SK-N-SH (cell line): ENCODE measurements at regions not wholly inside any gene's neighbourhood (a gene's known extent, or its start where the extent isn't known, plus 50 kb on each side); places are given as distances from the start of the nearest gene placed in this dataset.

Experiments
- CTCF ChIA-PET: fragments of 300-600, 350-600 bp; formaldehyde crosslinking; extraction: SDS; loops from one replicate; lab custom pipeline; 2021; lab: Yijun Ruan, JAX
- POLR2A ChIA-PET: fragments of 350-600 bp; sonication (Branson Sonifier 250); formaldehyde crosslinking; extraction: SDS; loops from one replicate; lab custom pipeline; 2020; ENCODE audit warnings: antibody characterized with exemption, inconsistent platforms; lab: Yijun Ruan, JAX
- DNase-seq: peaks from one replicate; pipeline ENCODE4 v3.0.0; 2012
- H2AFZ ChIP-seq: fragments of 200-600 bp; sonication (generic); 2 replicates; pipeline ENCODE4 v1.8.1; 2016; ENCODE audit warnings: antibody characterized with exemption, mild to moderate bottlenecking, low read depth
- H3F3A ChIP-seq: fragments of 200-600 bp; sonication (generic); replicated peaks from 2 replicates; pipeline ENCODE3; 2016; ENCODE audit warnings: antibody characterized with exemption, mild to moderate bottlenecking; ENCODE audit not compliant: insufficient read depth
- H3K27ac ChIP-seq, 2 experiments: fragments of 200-500 bp in 1 of 2; fragments of 200-600 bp in 1 of 2; sonication (Bioruptor generic) in 1 of 2; sonication (generic), shearing (Covaris generic) in 1 of 2; 2 replicates each; pipeline versions ENCODE4 v1.5.1 to v1.6.1; 2014 to 2016; ENCODE audit warnings: low read depth in 2 of 2, inconsistent platforms in 1 of 2, low read length in 1 of 2, mild to moderate bottlenecking in 1 of 2, mixed read lengths in 1 of 2
- H3K27me3 ChIP-seq: fragments of 200-600 bp; sonication (generic), shearing (Covaris generic); 2 replicates; pipeline ENCODE4 v1.6.1; 2016; ENCODE audit warnings: mixed run types; ENCODE audit not compliant: insufficient read depth
- H3K36me3 ChIP-seq, 2 experiments: fragments of 200-500 bp in 1 of 2; fragments of 200-600 bp in 1 of 2; sonication (Bioruptor generic) in 1 of 2; sonication (generic) in 1 of 2; replicated peaks in 1 of 2; 2 replicates each; pipeline versions ENCODE3 to v1.5.1; 2014 to 2016; ENCODE audit warnings: low read length in 1 of 2, mild to moderate bottlenecking in 1 of 2; ENCODE audit not compliant: insufficient read depth in 2 of 2, control insufficient read depth in 1 of 2
- H3K4me1 ChIP-seq, 2 experiments: fragments of 200-500 bp in 1 of 2; fragments of 200-600 bp in 1 of 2; sonication (Bioruptor generic) in 1 of 2; sonication (generic), shearing (Covaris generic) in 1 of 2; 2 replicates each; pipeline versions ENCODE4 v1.5.1 to v1.6.1; 2014 to 2016; ENCODE audit warnings: low read depth in 1 of 2, low read length in 1 of 2, mixed run types in 1 of 2; ENCODE audit not compliant: insufficient read depth in 2 of 2, control insufficient read depth in 1 of 2
- H3K4me2 ChIP-seq: fragments of 200-600 bp; sonication (generic), shearing (Covaris generic); 2 replicates; pipeline ENCODE4 v1.6.1; 2017; ENCODE audit warnings: mixed run types
- H3K4me3 ChIP-seq, 2 experiments: fragments of 200-500 bp in 1 of 2; fragments of 200-600 bp in 1 of 2; sonication (Bioruptor generic) in 1 of 2; sonication (generic), shearing (Covaris generic) in 1 of 2; 2 replicates each; pipeline versions ENCODE4 v1.5.1 to v1.8.1; 2014 to 2016; ENCODE audit warnings: low read depth in 2 of 2, inconsistent platforms in 1 of 2, low read length in 1 of 2, mild to moderate bottlenecking in 1 of 2, mixed read lengths in 1 of 2, moderate library complexity in 1 of 2
- H3K79me2 ChIP-seq: fragments of 200-600 bp; sonication (generic); 2 replicates; pipeline ENCODE4 v1.8.1; 2017; ENCODE audit warnings: mild to moderate bottlenecking; ENCODE audit not compliant: insufficient read depth
- H3K9ac ChIP-seq: fragments of 200-600 bp; sonication (generic); 2 replicates; pipeline ENCODE4 v1.6.1; 2017; ENCODE audit warnings: mixed run types
- H3K9me2 ChIP-seq: fragments of 200-600 bp; sonication (generic); 2 replicates; pipeline ENCODE4 v1.6.1; 2017; ENCODE audit warnings: mixed run types
- H3K9me3 ChIP-seq: fragments of 200-600 bp; sonication (generic); 2 replicates; pipeline ENCODE4 v1.6.1; 2017; ENCODE audit warnings: mixed run types, mild to moderate bottlenecking, moderate library complexity
- H4K20me1 ChIP-seq: fragments of 200-600 bp; sonication (generic); 2 replicates; pipeline ENCODE4 v1.6.1; 2017; ENCODE audit warnings: mild to moderate bottlenecking, mixed run types; ENCODE audit not compliant: insufficient read depth
- FOXM1 ChIP-seq: IDR thresholded peaks from 2 replicates; pipeline ENCODE4 v1.4.0; 2012; ENCODE audit warnings: low read depth, mild to moderate bottlenecking
- GABPA ChIP-seq: IDR thresholded peaks from 2 replicates; pipeline ENCODE4 v1.4.0; 2012; ENCODE audit warnings: low read depth, mild to moderate bottlenecking
- JUND ChIP-seq: IDR thresholded peaks from 2 replicates; pipeline ENCODE4 v1.4.0; 2012
- MAX ChIP-seq: IDR thresholded peaks from 2 replicates; pipeline ENCODE4 v1.4.0; 2012; ENCODE audit warnings: low read depth
- RAD21 ChIP-seq: IDR thresholded peaks from 2 replicates; pipeline ENCODE4 v1.6.1; 2012; ENCODE audit warnings: mild to moderate bottlenecking, low read length
- RFX5 ChIP-seq: IDR thresholded peaks from 2 replicates; pipeline ENCODE4 v1.6.1; 2012; ENCODE audit warnings: mild to moderate bottlenecking, improper control_type of control experiment, low read length
- RXRA ChIP-seq: IDR thresholded peaks from 2 replicates; pipeline ENCODE4 v1.4.0; 2012; ENCODE audit warnings: low read depth, mild to moderate bottlenecking, borderline replicate concordance
- SIN3A ChIP-seq: IDR thresholded peaks from 2 replicates; pipeline ENCODE4 v1.6.1; 2012; ENCODE audit warnings: low read depth, mild to moderate bottlenecking, low read length, moderate library complexity, borderline replicate concordance
- SMC3 ChIP-seq: IDR thresholded peaks from 2 replicates; pipeline ENCODE4 v1.6.1; 2012; ENCODE audit warnings: low read depth, low read length, improper control_type of control experiment
- TCF12 ChIP-seq: IDR thresholded peaks from 2 replicates; pipeline ENCODE4 v1.4.0; 2012
- TEAD4 ChIP-seq: IDR thresholded peaks from 2 replicates; pipeline ENCODE4 v1.4.0; 2012; ENCODE audit warnings: mild to moderate bottlenecking, borderline replicate concordance; ENCODE audit not compliant: insufficient read depth
- USF1 ChIP-seq: IDR thresholded peaks from 2 replicates; pipeline ENCODE4 v1.4.0; 2012; ENCODE audit warnings: low read depth, borderline replicate concordance
- ZBTB33 ChIP-seq: IDR thresholded peaks from 2 replicates; pipeline ENCODE4 v1.4.0; 2012; ENCODE audit warnings: low read depth, borderline replicate concordance
- WGBS: methylation state at CpG from one replicate; pipeline ENCODE4 v1.1.6; 2017; ENCODE audit warnings: low lambda C conversion rate; 5-methylcytosine and 5-hydroxymethylcytosine counted together
- TF ChIP-seq, protein P1 (sequence below): IDR thresholded peaks from 2 replicates; pipeline ENCODE4; 2012

- H3K79me2 ChIP-seq: no peaks in the 10 kb centered on the region
- WGBS: 65% methylated on average over 1 of the region's 1 CpG
- no peak for DNase-seq
- TF ChIP-seq TCF12 (no peak), GABPA (no peak)
- TF ChIP-seq, all 33 proteins: peak for 0
- no peaks in the 10 kb centered on the region for H3K27me3 ChIP-seq
- H3K9me3 ChIP-seq: no peaks in the 10 kb centered on the region
- ChIA-PET POLR2A (no interaction called here), CTCF (no interaction called here)
- H3K4me2 ChIP-seq: no peak overlapping the region
- H4K20me1 ChIP-seq: no peaks in the 10 kb centered on the region
- no peak overlapping the region for H3K9ac ChIP-seq
- H3K27ac ChIP-seq: no peak overlapping the region
- no peak overlapping the region for H3K4me3 ChIP-seq
- no peaks in the 10 kb centered on the region for H3K36me3 ChIP-seq
- H3K4me1 ChIP-seq: no peaks in the 10 kb centered on the region
- no peaks in the 10 kb centered on the region for H3K9me2 ChIP-seq
- H3F3A ChIP-seq: no peaks in the 10 kb centered on the region
- no peak overlapping the region for H2AFZ ChIP-seq
Measured at GRCh38 chr1:72357411-72357810, 75.1 kb upstream of the NEGR1 start.

GRCh38 chr1:72355899-72356298, 73.6 kb upstream of the NEGR1 start:
- WGBS: 67% methylated on average over 3 of the region's 3 CpGs
- H3K4me1 ChIP-seq: no peaks in the 10 kb centered on the region
- H3K4me3 ChIP-seq: no peak overlapping the region
- no peak for DNase-seq
- H4K20me1 ChIP-seq: no peaks in the 10 kb centered on the region
- no peak overlapping the region for H2AFZ ChIP-seq
- no peaks in the 10 kb centered on the region for H3K27me3 ChIP-seq
- H3K79me2 ChIP-seq: no peaks in the 10 kb centered on the region; the same call in 1 of the 2 replicates
- TF ChIP-seq SIN3A (no peak), TCF12 (no peak), RXRA (no peak), USF1 (no peak), ZBTB33 (no peak), MAX (no peak), JUND (no peak), RFX5 (no peak), FOXM1 (no peak), RAD21 (no peak), SMC3 (no peak), GABPA (no peak), TEAD4 (no peak)
- TF ChIP-seq, protein P1, sequence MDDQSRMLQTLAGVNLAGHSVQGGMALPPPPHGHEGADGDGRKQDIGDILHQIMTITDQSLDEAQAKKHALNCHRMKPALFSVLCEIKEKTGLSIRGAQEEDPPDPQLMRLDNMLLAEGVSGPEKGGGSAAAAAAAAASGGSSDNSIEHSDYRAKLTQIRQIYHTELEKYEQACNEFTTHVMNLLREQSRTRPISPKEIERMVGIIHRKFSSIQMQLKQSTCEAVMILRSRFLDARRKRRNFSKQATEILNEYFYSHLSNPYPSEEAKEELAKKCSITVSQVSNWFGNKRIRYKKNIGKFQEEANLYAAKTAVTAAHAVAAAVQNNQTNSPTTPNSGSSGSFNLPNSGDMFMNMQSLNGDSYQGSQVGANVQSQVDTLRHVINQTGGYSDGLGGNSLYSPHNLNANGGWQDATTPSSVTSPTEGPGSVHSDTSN: no peak
- ChIA-PET POLR2A (no interaction called here), CTCF (no interaction called here)
- no peaks in the 10 kb centered on the region for H3K36me3 ChIP-seq
- H3K27ac ChIP-seq: no peak overlapping the region
- H3K4me2 ChIP-seq: no peak overlapping the region
- no peak overlapping the region for H3K9ac ChIP-seq
- H3F3A ChIP-seq: no peaks in the 10 kb centered on the region
- no peaks in the 10 kb centered on the region for H3K9me2 ChIP-seq
- no peaks in the 10 kb centered on the region for H3K9me3 ChIP-seq
